Smooth muscle cell (in vitro differentiated cells): ENCODE measurements at regions not wholly inside any gene's neighbourhood (a gene's known extent, or its start where the extent isn't known, plus 50 kb on each side); places are given as distances from the start of the nearest gene placed in this dataset.
"Not testable (repeated sequence)": the region's sequence is repeated elsewhere in the genome, so short reads cannot be mapped to it uniquely, and the experiment has no call there.

ENCODE experiments used
- DNase-seq: peaks from one replicate; lab custom pipeline; 2025; ENCODE audit not compliant: unreplicated experiment; lab: John Stamatoyannopoulos, UW
- H2AFZ ChIP-seq: fragments of 200-600 bp; sonication (generic); 2 replicates; pipeline ENCODE4 v1.6.0; 2016; ENCODE audit warnings: antibody characterized with exemption, low read depth, mild to moderate bottlenecking
- H3F3A ChIP-seq: fragments of 200-600 bp; sonication (generic); 2 replicates; pipeline ENCODE4 v1.6.0; 2017; ENCODE audit warnings: antibody characterized with exemption, low read depth
- H3K27ac ChIP-seq: fragments of 200-600 bp; sonication (generic); 2 replicates; pipeline ENCODE4 v1.5.1; 2016; ENCODE audit warnings: low read depth, mild to moderate bottlenecking
- H3K27me3 ChIP-seq: fragments of 200-600 bp; sonication (generic); 2 replicates; pipeline ENCODE4 v1.6.1; 2016; ENCODE audit warnings: low read depth, mild to moderate bottlenecking
- H3K36me3 ChIP-seq: fragments of 200-600 bp; sonication (generic); 2 replicates; pipeline ENCODE4 v1.5.1; 2016; ENCODE audit warnings: low read depth
- H3K4me1 ChIP-seq: fragments of 200-600 bp; sonication (generic); 2 replicates; pipeline ENCODE4 v1.5.1; 2016; ENCODE audit warnings: low read depth
- H3K4me2 ChIP-seq: fragments of 200-600 bp; sonication (generic); 2 replicates; pipeline ENCODE4 v1.6.0; 2016; ENCODE audit warnings: mild to moderate bottlenecking
- H3K4me3 ChIP-seq: fragments of 200-600 bp; sonication (generic); 2 replicates; pipeline ENCODE4 v1.5.1; 2016; ENCODE audit warnings: mild to moderate bottlenecking
- H3K79me2 ChIP-seq: fragments of 200-600 bp; sonication (generic); 2 replicates; pipeline ENCODE4 v1.6.0; 2016; ENCODE audit warnings: low read depth, mild to moderate bottlenecking
- H3K9ac ChIP-seq: fragments of 200-600 bp; sonication (generic); 2 replicates; pipeline ENCODE4 v1.6.0; 2016; ENCODE audit warnings: low read depth
- H3K9me3 ChIP-seq: fragments of 200-600 bp; sonication (generic); replicated peaks from 2 replicates; pipeline ENCODE4 v1.5.1; 2016; ENCODE audit warnings: low read depth
- H4K20me1 ChIP-seq: fragments of 200-600 bp; sonication (generic); 2 replicates; pipeline ENCODE4 v1.6.0; 2016; ENCODE audit warnings: low read depth
- WGBS: methylation state at CpG from one replicate; pipeline ENCODE4 v1.1.7; 2016; ENCODE audit warnings: low lambda C conversion rate; 5-methylcytosine and 5-hydroxymethylcytosine counted together
- TF ChIP-seq, protein P1 (sequence below): fragments of 200-600 bp; sonication (generic); IDR thresholded peaks from 2 replicates; pipeline ENCODE4 v1.5.1; 2017; ENCODE audit warnings: borderline replicate concordance, mild to moderate bottlenecking, antibody characterized with exemption; ENCODE audit not compliant: insufficient read depth, poor library complexity, severe bottlenecking

DNA sequence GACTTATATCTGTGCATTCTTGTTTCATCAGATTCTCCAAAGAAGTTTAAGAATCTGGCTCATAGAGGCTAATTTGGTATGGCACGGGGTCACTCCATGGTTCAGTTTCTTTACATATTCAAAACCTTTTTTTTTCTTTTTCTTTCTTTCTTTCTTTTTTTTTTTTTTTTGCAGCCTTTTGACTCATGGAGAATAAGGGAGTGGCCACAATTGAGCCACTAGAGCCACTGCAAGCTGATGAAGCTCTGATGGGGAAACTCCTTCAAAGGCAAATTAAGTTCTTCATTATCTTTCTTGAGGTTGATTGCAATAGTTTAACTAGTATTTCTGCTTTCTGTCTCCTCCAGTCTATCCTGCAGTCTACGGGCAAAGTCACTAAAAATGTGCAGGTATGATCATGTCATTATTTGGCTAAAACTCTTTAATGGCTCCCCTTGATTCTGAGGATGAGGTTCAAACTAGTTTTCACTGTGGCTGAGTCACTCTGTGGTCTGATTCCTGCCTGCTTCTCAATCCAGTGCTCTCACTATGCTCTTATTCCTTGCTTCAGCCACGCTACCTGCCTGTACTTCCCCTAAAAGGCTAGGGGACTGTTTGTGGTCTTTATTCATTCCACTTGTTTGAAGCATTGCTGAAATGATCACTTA, 93.5 kb upstream of the RIOK2 start:
- H3K27me3 ChIP-seq = no peaks in the 10 kb centered on the region
- H3K4me2 ChIP-seq = no peak overlapping the region
- H3K4me1 ChIP-seq = no peaks in the 10 kb centered on the region
- H3K27ac ChIP-seq = no peak overlapping the region
- H3F3A ChIP-seq = no peaks in the 10 kb centered on the region
- no peaks in the 10 kb centered on the region for H3K9me3 ChIP-seq
- no peak for DNase-seq
- no peak overlapping the region for H2AFZ ChIP-seq
- no peak overlapping the region for H3K4me3 ChIP-seq
- TF ChIP-seq, protein P1, sequence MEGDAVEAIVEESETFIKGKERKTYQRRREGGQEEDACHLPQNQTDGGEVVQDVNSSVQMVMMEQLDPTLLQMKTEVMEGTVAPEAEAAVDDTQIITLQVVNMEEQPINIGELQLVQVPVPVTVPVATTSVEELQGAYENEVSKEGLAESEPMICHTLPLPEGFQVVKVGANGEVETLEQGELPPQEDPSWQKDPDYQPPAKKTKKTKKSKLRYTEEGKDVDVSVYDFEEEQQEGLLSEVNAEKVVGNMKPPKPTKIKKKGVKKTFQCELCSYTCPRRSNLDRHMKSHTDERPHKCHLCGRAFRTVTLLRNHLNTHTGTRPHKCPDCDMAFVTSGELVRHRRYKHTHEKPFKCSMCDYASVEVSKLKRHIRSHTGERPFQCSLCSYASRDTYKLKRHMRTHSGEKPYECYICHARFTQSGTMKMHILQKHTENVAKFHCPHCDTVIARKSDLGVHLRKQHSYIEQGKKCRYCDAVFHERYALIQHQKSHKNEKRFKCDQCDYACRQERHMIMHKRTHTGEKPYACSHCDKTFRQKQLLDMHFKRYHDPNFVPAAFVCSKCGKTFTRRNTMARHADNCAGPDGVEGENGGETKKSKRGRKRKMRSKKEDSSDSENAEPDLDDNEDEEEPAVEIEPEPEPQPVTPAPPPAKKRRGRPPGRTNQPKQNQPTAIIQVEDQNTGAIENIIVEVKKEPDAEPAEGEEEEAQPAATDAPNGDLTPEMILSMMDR = no peak
- H3K79me2 ChIP-seq = no peaks in the 10 kb centered on the region
- no peaks in the 10 kb centered on the region for H3K36me3 ChIP-seq
- H3K9ac ChIP-seq = no peak overlapping the region
- WGBS = 69% methylated on average over 3 of the region's 3 CpGs
- no peaks in the 10 kb centered on the region for H4K20me1 ChIP-seq

DNA sequence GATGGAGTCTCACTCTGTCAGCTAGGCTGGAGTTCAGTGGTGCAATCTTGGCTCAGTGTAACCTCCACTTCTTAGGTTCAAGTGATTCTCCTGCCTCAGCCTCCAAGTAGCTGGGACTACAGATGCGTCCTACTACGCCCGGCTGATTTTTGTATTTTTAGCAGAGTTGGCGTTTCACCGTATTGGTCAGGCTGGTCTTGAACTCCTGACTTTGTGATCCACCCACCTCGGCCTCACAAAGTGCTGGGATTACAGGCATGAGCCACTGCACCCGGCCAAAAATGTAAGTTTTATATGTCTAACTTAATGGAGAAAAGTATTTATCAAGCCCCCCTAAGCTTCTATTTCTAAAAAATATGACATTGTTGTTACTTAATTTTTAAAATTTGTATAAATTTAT, 98.2 kb upstream of the RIOK2 start:
- no peak overlapping the region for H3K4me2 ChIP-seq
- no peak overlapping the region for H3K9ac ChIP-seq
- H3K27me3 ChIP-seq = no peaks in the 10 kb centered on the region
- H3K79me2 ChIP-seq = no peaks in the 10 kb centered on the region
- 93% methylated on average over 7 of the region's 7 CpGs for WGBS
- H4K20me1 ChIP-seq = no peaks in the 10 kb centered on the region
- H3K4me3 ChIP-seq = no peak overlapping the region
- no peak overlapping the region for H3K27ac ChIP-seq
- no peaks in the 10 kb centered on the region for H3K4me1 ChIP-seq
- TF ChIP-seq, protein P1 = no peak
- no peak overlapping the region for H2AFZ ChIP-seq
- no peak for DNase-seq
- no peaks in the 10 kb centered on the region for H3F3A ChIP-seq
- no peaks in the 10 kb centered on the region for H3K36me3 ChIP-seq
- H3K9me3 ChIP-seq = no peaks in the 10 kb centered on the region

DNA sequence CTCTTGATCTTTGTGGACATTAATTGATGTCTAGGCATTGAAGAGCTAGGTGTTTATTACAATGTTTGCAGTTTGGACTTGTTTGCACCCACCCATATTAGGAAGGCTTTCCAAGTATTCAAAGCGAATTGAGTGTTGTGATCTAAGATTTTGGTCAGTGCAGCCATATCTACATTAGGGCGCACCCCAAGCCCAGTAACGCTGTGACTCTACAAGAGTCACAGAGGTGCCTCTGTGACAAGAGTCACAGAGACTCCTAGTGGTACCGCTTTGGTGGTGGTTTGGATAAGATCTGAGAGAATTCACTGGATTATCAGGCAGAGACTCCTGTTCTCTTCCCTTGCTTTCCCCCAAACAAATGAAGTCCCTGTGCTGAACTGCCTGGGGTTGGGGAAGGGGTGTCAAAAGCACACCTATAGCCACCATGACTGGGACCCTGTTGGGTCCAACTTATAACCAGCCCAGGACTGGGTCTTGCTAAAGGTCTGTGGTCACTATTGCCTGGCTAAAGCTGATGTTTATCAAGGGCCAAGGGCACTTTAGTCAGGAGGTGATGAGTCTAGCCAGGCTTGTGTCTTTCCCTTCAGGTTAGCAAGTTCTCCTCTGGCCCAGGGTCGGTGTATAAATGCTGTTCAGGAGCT, 114.1 kb upstream of the RIOK2 start:
- no peaks in the 10 kb centered on the region for H3K36me3 ChIP-seq
- H4K20me1 ChIP-seq = no peaks in the 10 kb centered on the region
- H3F3A ChIP-seq = no peaks in the 10 kb centered on the region
- H3K4me3 ChIP-seq = no peak overlapping the region
- H3K27me3 ChIP-seq = no peaks in the 10 kb centered on the region
- WGBS = 18% methylated on average over 5 of the region's 5 CpGs
- TF ChIP-seq, protein P1 = peak; percentile 32
- DNase-seq = no peak
- H3K79me2 ChIP-seq = no peaks in the 10 kb centered on the region
- no peak overlapping the region for H3K4me2 ChIP-seq
- H2AFZ ChIP-seq = no peak overlapping the region
- no peaks in the 10 kb centered on the region for H3K4me1 ChIP-seq
- H3K9me3 ChIP-seq = no peaks in the 10 kb centered on the region
- H3K27ac ChIP-seq = no peak overlapping the region
- no peak overlapping the region for H3K9ac ChIP-seq

DNA sequence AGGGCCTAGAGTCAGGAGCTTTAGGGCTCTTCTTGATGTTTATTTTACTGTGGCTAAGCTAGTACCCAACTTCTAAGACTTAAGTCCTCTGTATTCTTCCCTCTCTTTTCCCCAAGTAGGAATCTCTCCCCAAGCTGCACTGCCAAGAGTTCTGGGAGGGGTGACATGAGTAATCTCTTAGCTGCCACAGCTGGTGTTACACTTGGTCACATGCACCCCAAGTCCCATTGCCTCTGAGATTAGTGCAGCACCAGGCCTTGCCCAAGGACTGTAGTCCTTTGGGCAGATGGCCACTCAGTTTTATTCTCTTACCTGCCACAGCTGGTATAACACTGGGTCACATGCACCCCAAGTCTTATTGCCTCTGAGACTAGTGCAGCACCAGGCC, 114.7 kb upstream of the RIOK2 start:
- no peak for DNase-seq
- H3K4me1 ChIP-seq = no peaks in the 10 kb centered on the region
- no peak overlapping the region for H3K27ac ChIP-seq
- H3K4me2 ChIP-seq = no peak overlapping the region
- no peak overlapping the region for H3K4me3 ChIP-seq
- H3K27me3 ChIP-seq = no peaks in the 10 kb centered on the region
- H3F3A ChIP-seq = no peaks in the 10 kb centered on the region
- H4K20me1 ChIP-seq = no peaks in the 10 kb centered on the region
- no peaks in the 10 kb centered on the region for H3K9me3 ChIP-seq
- H3K36me3 ChIP-seq = no peaks in the 10 kb centered on the region
- TF ChIP-seq, protein P1 = no peak
- H3K79me2 ChIP-seq = no peaks in the 10 kb centered on the region
- no peak overlapping the region for H3K9ac ChIP-seq
- no peak overlapping the region for H2AFZ ChIP-seq

DNA sequence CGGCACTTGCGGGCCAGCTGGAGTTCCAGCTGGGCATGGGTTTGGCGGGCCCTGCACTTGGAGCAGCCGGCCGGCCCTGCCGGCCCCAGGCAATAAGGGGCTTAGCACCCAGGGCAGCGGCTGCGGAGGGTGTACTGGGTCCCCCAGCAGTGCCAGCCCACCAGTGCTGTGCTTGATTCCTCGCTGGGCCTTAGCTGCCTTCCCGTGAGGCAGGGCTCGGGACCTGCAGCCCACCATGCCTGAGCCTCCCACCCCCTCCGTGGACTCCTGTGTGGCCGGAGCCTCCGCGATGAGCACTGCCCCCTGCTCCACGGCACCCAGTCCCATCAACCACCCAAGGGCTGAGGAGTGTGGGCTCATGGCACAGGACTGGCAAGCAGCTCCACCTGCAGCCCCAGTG, 118.1 kb upstream of the RIOK2 start:
- H3K36me3 ChIP-seq, H3F3A ChIP-seq, H3K9ac ChIP-seq, H3K4me2 ChIP-seq, H3K27me3 ChIP-seq, H4K20me1 ChIP-seq, H3K79me2 ChIP-seq, DNase-seq, H3K4me3 ChIP-seq, H3K27ac ChIP-seq, H2AFZ ChIP-seq, H3K9me3 ChIP-seq, H3K4me1 ChIP-seq: not testable (repeated sequence)
- WGBS = 83% methylated on average over 16 of the region's 16 CpGs
